NB4 (cell line): ENCODE measurements at regions not wholly inside any gene's neighbourhood (a gene's known extent, or its start where the extent isn't known, plus 50 kb on each side); places are given as distances from the start of the nearest gene placed in this dataset.

Experiments used
- DNase-seq: peaks from one replicate; pipeline ENCODE4 v3.0.0; 2010; ENCODE audit warnings: low read depth
- H3K4me3 ChIP-seq: one replicate; pipeline ENCODE4 v1.5.1; 2011; ENCODE audit warnings: mild to moderate bottlenecking, low read depth, low read length, moderate library complexity
- MAX ChIP-seq: IDR thresholded peaks from 2 replicates; pipeline ENCODE4 v1.6.1; 2011; ENCODE audit warnings: low read depth, low read length
- MYC ChIP-seq: IDR thresholded peaks from 2 replicates; pipeline ENCODE4 v1.6.1; 2011; ENCODE audit warnings: low read depth, low read length
- POLR2A ChIP-seq: IDR thresholded peaks from 2 replicates; pipeline ENCODE4 v1.6.1; 2011; ENCODE audit warnings: mild to moderate bottlenecking; ENCODE audit not compliant: insufficient read length; ENCODE audit errors: extremely low read depth
- TF ChIP-seq, protein P1 (sequence below): IDR thresholded peaks from one replicate; pipeline ENCODE4 v1.5.1; 2012; ENCODE audit warnings: low read depth, low read length

DNA sequence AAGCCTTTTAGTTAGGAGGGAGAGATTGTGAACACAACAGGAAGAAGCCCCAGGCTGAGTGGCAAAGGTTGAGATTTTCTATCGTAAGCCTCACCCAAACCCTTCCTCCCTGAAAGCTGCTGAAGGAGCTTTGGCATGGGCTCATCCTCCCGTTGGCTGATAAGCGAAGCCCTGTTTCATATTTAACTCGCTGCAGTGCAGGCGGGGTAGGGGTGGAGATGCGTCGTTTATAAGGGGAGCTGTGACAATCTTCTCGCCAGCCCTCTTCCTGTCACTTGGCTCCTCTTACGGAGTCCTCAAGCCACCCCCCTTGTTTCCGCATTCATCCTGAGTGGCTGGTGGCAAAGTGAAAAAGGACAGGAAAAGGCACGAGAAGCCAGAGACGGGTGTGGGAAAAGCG is 137.0 kb downstream of the OR4C45 start:
- no peak for TF ChIP-seq POLR2A
- no peak for TF ChIP-seq MAX
- TF ChIP-seq, protein P1, sequence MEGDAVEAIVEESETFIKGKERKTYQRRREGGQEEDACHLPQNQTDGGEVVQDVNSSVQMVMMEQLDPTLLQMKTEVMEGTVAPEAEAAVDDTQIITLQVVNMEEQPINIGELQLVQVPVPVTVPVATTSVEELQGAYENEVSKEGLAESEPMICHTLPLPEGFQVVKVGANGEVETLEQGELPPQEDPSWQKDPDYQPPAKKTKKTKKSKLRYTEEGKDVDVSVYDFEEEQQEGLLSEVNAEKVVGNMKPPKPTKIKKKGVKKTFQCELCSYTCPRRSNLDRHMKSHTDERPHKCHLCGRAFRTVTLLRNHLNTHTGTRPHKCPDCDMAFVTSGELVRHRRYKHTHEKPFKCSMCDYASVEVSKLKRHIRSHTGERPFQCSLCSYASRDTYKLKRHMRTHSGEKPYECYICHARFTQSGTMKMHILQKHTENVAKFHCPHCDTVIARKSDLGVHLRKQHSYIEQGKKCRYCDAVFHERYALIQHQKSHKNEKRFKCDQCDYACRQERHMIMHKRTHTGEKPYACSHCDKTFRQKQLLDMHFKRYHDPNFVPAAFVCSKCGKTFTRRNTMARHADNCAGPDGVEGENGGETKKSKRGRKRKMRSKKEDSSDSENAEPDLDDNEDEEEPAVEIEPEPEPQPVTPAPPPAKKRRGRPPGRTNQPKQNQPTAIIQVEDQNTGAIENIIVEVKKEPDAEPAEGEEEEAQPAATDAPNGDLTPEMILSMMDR = no peak
- no peak for TF ChIP-seq MYC
- no peak for DNase-seq
- no peak overlapping the region for H3K4me3 ChIP-seq

GRCh38 chr11:50170115-50170514 is 137.4 kb downstream of the OR4C45 start:
- TF ChIP-seq POLR2A = no peak
- TF ChIP-seq MYC = no peak
- TF ChIP-seq MAX = no peak
- TF ChIP-seq, protein P1 = no peak
- no peak for DNase-seq
- H3K4me3 ChIP-seq = no peak overlapping the region

DNA sequence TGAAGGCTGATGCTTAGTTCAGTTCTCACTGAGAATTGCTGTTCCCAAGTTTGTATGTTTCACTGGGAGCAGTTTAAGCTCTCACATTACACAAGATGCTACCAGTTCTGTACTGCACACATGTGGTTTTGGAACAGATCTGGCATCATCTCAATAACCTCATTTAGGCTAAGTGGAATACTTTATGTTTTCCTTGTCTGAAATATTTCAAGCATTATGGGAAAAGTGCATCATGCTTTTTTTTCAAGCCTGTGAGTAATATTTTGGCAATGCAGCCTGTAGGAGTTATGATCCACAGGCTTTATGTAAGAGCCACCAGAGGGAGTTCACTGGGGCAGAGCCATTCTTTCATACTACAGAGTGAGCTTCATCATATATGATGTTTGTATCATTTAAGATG is 141.5 kb downstream of the OR4C45 start:
- no peak overlapping the region for H3K4me3 ChIP-seq
- TF ChIP-seq MAX = no peak
- TF ChIP-seq POLR2A = no peak
- TF ChIP-seq MYC = no peak
- TF ChIP-seq, protein P1 = no peak
- no peak for DNase-seq

- H3K4me3 ChIP-seq = no peak overlapping the region
- DNase-seq = no peak
- no peak for TF ChIP-seq MAX
- TF ChIP-seq, protein P1 = no peak
- TF ChIP-seq POLR2A = no peak
- TF ChIP-seq MYC = no peak
Observed at GRCh38 chr11:50174975-50175374, 142.3 kb downstream of the OR4C45 start.

GRCh38 chr11:50178737-50179136 is 146.1 kb downstream of the OR4C45 start:
- DNase-seq = no peak
- TF ChIP-seq POLR2A (no peak), MAX (no peak), MYC (no peak)
- TF ChIP-seq, protein P1 = no peak
- no peak overlapping the region for H3K4me3 ChIP-seq

- TF ChIP-seq, protein P1 = no peak
- no peak for TF ChIP-seq MYC
- no peak for TF ChIP-seq POLR2A
- no peak for TF ChIP-seq MAX
- no peak for DNase-seq
- no peak overlapping the region for H3K4me3 ChIP-seq
Observed at GRCh38 chr11:50181334-50181733, 148.7 kb downstream of the OR4C45 start.
